A172 (cell line): ENCODE measurements at regions not wholly inside any gene's neighbourhood (a gene's known extent, or its start where the extent isn't known, plus 50 kb on each side); places are given as distances from the start of the nearest gene placed in this dataset.

Experiments used
- DNase-seq: peaks from one replicate; pipeline ENCODE4 v3.0.0-alpha.2; 2015; ENCODE audit warnings: low spot score

- DNase-seq = no peak
These were observed 128.3 kb downstream of the AACS start for GRCh38 chr12:125193376-125194152.

GRCh38 chr12:125194163-125194773, 129.0 kb downstream of the AACS start:
- peak; percentile 40 for DNase-seq

DNA sequence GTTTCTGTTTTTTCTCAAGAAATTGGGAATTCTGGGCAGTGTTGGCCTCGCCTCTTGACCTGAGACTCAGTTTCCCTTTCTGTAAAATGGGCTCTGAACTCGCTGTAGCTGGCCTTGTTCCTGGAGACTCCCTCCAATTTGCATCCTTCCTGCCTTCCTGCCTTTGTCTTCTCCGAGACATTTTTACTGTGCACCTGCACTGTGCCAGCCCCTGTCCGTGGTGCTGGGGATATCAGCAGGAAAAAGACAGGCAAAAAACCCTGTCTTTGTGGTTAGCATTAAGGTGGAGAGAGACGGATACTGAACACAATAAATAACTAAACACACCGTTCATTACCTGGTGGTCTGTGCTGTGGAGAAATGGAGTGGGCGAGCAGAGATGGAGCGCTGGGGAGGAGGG, 129.8 kb downstream of the AACS start:
- DNase-seq = peak; percentile 19

DNA sequence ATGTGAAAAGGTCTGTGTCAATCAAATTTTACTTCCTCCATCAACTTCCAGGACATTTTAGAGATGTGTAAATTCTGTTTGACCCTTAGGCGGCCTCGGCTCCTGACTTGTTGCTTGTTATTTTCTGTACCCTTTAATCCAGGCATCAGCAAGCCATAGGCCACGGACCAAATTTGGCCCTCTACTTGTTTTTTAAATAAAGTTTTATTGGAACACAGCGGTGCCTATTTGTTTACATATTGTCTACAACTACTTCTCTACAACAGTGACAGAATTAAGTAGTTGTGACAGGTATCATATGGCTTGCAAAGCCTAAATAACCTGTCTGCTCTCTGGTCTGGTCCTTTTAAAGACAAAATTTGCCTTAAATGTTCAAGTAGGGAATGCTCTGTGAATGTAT, 132.1 kb downstream of the AACS start:
- no peak for DNase-seq

DNA sequence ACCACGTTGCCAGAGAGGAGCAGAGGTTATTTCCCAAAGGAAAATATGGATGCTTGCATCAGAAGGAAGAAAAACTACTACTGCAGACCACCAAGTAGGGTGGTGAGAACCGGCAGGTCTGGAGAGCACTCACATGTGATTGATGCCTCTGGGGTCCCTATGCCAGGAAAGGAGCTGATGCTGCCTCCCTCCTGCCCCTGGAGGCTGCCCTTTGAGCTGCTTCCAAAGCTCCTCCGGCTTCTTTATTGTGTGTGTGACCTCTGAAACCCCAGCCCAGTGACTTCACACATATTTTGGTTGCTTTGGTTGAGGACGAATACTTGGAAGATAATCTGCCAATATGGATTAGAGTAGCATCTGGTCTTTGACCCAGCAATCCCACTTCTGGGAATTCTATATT, 133.4 kb downstream of the AACS start:
- no peak for DNase-seq

- no peak for DNase-seq
These were observed 135.9 kb downstream of the AACS start for GRCh38 chr12:125201090-125201489.

DNA sequence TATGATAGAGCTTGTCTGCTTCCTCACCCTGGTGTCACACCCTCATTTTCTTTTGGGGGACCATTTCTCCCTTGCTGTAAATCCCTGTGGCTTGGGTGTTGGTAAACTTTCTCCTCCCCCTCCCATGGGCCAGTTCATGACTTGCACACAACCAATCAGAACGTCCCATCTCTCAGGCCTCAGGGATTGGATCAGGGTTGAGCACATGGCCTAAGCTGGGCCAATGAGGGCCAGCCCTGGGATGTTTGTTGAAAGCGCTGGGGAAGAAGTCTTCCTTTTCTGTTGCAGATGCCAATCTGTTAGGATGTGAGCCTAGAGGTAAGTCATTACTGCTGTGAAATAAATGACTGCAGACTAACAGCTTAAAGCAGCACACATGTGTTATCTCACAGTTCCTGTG, 136.7 kb downstream of the AACS start:
- DNase-seq = no peak

DNA sequence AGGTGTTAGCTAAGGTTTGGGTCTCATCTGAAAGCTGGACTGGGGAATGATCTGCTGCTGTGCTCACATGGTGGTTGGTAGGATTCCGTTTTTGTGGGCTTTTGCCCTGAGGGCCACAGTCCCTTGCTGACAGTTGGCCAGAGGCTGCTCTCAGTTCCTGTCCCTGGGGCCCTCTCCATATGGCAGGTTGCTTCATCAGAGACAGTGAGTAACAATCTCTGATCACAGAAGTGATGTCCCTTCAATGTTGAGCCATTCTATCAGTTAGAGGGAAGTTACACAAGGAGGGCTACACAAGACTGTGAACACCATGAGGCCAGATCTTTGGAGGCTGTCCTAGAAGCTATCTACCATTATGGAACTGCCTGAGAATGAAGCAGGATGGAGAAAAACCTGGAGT, 137.2 kb downstream of the AACS start:
- DNase-seq = no peak

GRCh38 chr12:125203145-125203765, 138.0 kb downstream of the AACS start:
- no peak for DNase-seq

- no peak for DNase-seq
These were observed 140.2 kb downstream of the AACS start for GRCh38 chr12:125205386-125205785.

DNA sequence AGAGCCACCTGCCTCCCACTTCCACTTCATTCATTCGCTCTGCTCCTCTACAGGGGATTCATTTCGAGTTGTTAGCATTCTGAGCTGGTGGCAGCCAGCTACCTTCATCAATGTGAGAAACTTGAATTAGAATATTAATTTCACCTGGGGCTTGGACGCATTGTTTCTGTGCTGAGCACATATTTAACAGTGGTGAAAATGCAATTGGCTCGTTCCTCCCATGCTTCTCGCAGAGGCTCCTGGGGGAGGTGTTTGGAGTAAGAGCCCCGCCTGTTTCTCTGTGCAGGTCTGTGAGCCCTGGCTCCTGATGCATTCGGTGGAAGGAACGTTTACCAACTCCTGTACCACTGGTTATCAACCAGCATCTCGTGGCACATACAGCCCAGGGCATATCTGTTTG, 141.5 kb downstream of the AACS start:
- no peak for DNase-seq

GRCh38 chr12:125208334-125208733, 143.1 kb downstream of the AACS start:
- DNase-seq = no peak

- no peak for DNase-seq
These were observed 143.7 kb downstream of the AACS start for GRCh38 chr12:125208942-125209341.

DNA sequence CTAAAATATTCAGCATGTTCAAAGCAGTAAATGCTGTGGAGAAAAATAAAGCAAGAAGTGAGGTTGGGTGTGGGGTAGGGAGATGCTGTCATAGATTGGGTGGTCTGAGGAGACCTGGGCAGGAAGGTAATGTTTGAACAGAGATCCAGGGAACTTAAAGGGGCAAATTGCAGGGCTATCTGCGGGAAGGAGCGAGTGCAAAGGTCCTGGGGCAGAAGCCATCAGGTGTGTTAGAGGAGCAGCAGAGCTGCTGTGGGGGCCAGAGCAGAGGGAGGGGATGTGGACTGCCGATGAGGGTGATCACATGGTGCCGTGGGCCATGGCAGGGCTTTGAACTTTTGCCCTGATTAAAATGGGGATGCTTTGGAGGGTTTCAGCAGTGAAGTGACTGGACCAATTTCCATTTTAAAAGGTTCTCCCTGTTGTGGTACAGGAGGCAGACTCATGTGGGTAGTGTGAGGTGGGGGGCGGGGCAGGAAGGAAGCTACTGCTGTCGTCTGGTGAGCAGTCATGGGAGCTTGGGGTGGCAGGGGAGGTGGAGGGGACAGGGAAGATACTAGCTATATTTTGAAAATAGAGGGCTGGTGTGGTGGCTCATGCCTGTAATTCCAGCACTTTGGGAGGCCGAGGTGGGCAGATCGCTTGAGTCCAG, 145.0 kb downstream of the AACS start:
- DNase-seq = no peak

DNA sequence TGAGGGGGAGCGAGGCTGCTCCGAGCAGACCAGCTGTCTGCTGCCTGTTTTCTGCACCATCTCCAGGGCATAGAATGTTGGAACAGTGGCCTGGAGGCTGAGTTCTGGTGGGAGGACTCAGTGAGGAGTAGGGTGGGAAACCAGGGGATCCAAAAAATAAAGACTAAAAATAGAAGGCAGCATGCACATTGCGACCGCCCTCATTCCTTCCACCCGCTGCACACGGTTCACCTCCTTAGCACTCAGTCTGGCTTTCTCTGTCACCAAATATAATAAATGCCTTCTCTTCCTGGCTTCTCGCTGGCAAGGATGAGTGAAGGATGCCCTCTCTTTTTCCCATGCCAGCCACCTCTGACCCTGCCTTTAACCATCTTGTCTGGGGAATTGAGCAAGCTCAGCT, 146.2 kb downstream of the AACS start:
- DNase-seq = no peak

DNA sequence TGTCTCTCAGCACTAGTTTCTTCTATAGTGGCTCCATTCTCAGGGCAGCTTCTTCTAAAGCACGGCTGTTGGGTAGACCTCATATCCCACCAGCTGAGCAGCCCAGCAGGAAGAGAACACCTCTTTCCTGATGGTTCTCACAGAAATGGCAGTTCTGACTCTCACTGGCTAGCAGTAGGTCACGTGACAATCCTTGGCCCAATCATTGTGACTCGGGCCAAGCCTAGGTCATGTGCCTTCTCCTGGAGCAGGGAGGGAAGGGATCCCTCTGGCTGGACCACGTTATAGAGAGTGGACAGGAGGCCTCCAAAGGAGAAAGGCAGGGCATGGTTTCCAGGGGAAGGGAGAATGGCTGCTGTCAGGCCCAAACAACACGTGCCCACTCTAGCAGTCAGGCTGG, 149.1 kb downstream of the AACS start:
- no peak for DNase-seq

DNA sequence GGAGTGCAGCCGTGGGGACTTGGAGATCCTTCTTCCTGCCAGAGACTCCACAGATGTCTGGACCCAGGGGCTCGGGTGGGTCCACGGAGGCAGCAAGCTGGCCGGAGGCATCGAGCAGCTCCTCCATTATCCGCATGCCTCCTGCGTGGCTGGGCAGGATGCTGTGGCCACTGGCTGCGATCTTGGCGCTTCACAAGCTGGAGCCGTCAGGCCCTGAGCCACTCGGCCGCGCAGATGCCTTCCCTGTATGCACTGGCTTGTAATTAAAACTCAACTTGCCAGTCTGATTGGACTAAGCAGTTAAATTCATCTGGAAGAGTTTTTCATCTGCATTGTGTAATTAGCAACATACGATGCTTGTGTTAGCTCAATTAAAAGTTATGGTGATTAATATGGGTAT, 151.5 kb downstream of the AACS start:
- DNase-seq = no peak

DNA sequence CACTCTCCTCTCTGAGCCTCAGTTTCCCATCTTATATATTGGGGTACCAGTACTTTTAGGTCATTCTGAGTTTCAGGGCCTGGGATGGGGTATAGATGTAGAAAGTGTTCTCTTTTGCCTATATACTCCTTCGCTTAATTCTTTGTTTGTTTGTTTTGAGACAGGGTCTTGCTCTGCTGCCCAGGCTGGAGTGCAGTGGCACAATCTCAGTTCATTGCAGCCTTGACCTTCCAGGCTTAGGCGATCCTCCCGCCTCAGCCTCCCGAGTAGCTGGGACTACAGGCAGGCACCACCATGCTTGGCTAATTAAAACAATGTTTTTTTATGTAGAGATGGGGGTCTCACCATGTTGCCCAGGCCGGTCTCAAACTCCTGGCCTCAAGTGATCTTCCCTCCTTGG, 152.1 kb downstream of the AACS start:
- no peak for DNase-seq

DNA sequence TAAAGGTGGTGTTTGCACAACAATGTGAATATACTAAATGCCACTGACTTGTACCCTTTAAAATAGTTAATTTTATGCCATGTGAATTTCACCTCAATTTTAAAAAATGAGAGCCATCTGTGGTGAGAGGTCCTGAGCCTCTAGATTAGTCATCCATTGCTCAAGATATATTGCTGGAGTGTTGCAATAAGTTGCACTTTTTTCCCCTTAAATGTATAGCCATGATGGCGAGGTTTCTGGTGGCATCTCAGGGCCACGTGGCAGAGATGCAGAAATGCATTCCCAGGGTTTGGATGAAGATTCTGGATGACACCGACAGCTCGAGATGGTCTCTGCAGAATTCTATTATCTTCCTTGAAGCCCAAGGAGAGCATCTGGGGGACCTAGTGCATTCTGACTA, 153.7 kb downstream of the AACS start:
- DNase-seq = no peak

- DNase-seq = no peak
These were observed 155.4 kb downstream of the AACS start for GRCh38 chr12:125220404-125221273.

GRCh38 chr12:125221602-125222001, 156.4 kb downstream of the AACS start:
- DNase-seq = no peak

DNA sequence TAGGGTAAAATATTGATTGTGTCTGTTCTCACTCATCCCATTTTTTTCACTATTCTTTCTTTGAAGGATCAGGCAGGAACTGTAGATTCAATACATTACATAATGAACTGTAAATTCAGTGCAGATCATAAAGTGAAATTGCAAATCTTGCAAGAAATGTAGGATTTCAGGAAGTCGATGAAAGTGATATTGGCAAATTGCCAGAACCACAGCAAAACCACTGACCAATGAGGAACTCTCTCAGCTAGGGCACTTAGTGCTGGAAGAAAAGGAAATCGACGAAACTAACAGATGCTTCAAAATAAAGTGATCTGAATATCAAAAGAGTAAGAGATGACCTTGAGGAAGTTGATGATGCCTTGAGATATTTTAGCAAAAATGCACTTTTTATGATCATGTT, 157.6 kb downstream of the AACS start:
- DNase-seq = no peak
